ENCODE measurements at regions not wholly inside any gene's neighbourhood (a gene's known extent, or its start where the extent isn't known, plus 50 kb on each side); places are given as distances from the start of the nearest gene placed in this dataset.

DNA sequence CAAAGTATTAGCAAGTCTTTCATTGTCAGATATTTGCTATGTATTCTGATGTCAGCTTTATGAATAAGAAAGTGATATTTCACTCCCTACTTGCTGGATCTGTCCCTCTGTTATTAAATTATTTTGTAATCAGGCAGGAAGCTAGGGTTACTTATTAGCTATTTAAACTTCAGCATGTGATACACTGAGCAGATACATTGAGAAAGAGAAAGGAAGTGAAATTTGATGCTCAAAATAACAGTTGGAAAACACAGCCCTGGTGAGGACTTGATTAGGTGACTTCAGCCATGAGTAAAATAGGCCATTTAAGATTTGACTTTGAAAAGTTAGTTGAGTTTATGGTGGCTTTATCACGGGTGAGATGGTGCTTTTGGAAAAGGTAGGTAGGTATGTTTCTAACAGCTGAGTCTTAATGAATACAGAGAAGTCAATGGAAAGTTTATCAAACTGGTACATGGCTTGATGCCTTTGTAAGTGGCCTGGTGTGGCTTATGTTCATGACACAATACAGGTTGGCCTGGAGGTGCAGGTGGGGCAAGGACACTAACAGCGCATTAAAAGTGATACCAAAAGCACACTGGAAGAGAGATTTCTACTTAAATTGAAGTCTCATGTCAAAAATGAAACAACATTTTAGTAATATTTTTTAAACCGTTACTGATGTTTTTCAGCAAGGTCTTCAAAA is 321.2 kb upstream of the SPOCK3 start:
- no peak for DNase-seq
- no peaks in the 10 kb centered on the region for H3K36me3 ChIP-seq (ENCODE audit: control insufficient read depth, insufficient read depth, low read length)
- no peaks in the 10 kb centered on the region for H3K9me3 ChIP-seq
- CTCF ChIA-PET, result no interaction called here
- H3K27me3 ChIP-seq (replicated peaks; ENCODE audit: control insufficient read depth, insufficient read depth, low read length), result no peaks in the 10 kb centered on the region
- Mint-ChIP-seq H3K4me1 (ENCODE audit: low read depth, unreplicated experiment) (peaks cover 4% of the 10 kb centered on the region), H3K36me3 (ENCODE audit: insufficient read depth, unreplicated experiment) (no peaks in the 10 kb centered on the region), H3K4me3 (ENCODE audit: unreplicated experiment) (no peak overlapping the region), H3K27ac (ENCODE audit: unreplicated experiment) (no peak overlapping the region), H3K9me3 (ENCODE audit: unreplicated experiment) (peaks cover 14% of the 10 kb centered on the region), H3K27me3 (ENCODE audit: insufficient read depth, unreplicated experiment) (no peaks in the 10 kb centered on the region)
- H3K4me1 ChIP-seq, result no peaks in the 10 kb centered on the region
- POLR2A ChIA-PET, result no interaction called here
- intact Hi-C loops (cut with micrococcal nuclease; ENCODE audit: unreplicated experiment), result no loop called here
- TF ChIP-seq, protein P1, sequence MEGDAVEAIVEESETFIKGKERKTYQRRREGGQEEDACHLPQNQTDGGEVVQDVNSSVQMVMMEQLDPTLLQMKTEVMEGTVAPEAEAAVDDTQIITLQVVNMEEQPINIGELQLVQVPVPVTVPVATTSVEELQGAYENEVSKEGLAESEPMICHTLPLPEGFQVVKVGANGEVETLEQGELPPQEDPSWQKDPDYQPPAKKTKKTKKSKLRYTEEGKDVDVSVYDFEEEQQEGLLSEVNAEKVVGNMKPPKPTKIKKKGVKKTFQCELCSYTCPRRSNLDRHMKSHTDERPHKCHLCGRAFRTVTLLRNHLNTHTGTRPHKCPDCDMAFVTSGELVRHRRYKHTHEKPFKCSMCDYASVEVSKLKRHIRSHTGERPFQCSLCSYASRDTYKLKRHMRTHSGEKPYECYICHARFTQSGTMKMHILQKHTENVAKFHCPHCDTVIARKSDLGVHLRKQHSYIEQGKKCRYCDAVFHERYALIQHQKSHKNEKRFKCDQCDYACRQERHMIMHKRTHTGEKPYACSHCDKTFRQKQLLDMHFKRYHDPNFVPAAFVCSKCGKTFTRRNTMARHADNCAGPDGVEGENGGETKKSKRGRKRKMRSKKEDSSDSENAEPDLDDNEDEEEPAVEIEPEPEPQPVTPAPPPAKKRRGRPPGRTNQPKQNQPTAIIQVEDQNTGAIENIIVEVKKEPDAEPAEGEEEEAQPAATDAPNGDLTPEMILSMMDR (IDR thresholded peaks at IDR 0.05; ENCODE audit: insufficient read depth in 1 of 2, low read depth in 1 of 2, low read length in 1 of 2, severe bottlenecking in 1 of 2, unreplicated experiment in 1 of 2), result no peak
- no peak overlapping the region for H3K4me3 ChIP-seq (ENCODE audit: low read depth, low read length)
- no TSS peak for BruUV-seq (replicated peaks)

DNA sequence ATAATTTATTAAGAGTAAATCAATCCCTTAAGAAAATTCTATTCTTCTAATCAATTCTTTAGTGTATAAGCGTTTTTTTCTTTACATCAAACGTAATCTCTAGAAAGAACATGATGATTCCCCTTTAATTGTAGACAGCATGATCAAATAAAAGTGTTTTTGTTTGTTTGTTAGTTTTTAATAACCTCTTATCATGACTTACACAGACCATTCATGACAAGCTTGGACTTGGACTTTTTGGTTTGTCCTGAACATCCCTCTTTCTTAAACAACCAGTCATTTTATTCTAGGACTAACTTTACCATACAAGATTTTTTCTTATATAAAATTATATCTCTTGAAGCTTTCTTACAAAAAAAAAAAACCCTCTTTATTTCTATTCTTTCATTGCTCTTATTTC is 344.6 kb upstream of the SPOCK3 start:
- intact Hi-C loops (cut with micrococcal nuclease; ENCODE audit: unreplicated experiment), result no loop called here
- BruUV-seq (replicated peaks), result no TSS peak
- Histone ChIP-seq H3K9me3 (no peaks in the 10 kb centered on the region), H3K36me3 (ENCODE audit: control insufficient read depth, insufficient read depth, low read length) (no peaks in the 10 kb centered on the region), H3K4me1 (no peaks in the 10 kb centered on the region), H3K27me3 (replicated peaks; ENCODE audit: control insufficient read depth, insufficient read depth, low read length) (no peaks in the 10 kb centered on the region), H3K4me3 (ENCODE audit: low read depth, low read length) (no peak overlapping the region)
- no peaks in the 10 kb centered on the region for H3K27me3 Mint-ChIP-seq (ENCODE audit: insufficient read depth, unreplicated experiment)
- no peak overlapping the region for H3K4me3 Mint-ChIP-seq (ENCODE audit: unreplicated experiment)
- TF ChIP-seq, protein P1 (IDR thresholded peaks at IDR 0.05; ENCODE audit: insufficient read depth in 1 of 2, low read depth in 1 of 2, low read length in 1 of 2, severe bottlenecking in 1 of 2, unreplicated experiment in 1 of 2), result no peak
- no peak overlapping the region for H3K27ac Mint-ChIP-seq (ENCODE audit: unreplicated experiment)
- DNase-seq, result no peak
- ChIA-PET CTCF (no interaction called here), POLR2A (no interaction called here)
- H3K9me3 Mint-ChIP-seq (ENCODE audit: unreplicated experiment), result peaks cover 39% of the 10 kb centered on the region
- no peaks in the 10 kb centered on the region for H3K4me1 Mint-ChIP-seq (ENCODE audit: low read depth, unreplicated experiment)
- no peaks in the 10 kb centered on the region for H3K36me3 Mint-ChIP-seq (ENCODE audit: insufficient read depth, unreplicated experiment)

DNA sequence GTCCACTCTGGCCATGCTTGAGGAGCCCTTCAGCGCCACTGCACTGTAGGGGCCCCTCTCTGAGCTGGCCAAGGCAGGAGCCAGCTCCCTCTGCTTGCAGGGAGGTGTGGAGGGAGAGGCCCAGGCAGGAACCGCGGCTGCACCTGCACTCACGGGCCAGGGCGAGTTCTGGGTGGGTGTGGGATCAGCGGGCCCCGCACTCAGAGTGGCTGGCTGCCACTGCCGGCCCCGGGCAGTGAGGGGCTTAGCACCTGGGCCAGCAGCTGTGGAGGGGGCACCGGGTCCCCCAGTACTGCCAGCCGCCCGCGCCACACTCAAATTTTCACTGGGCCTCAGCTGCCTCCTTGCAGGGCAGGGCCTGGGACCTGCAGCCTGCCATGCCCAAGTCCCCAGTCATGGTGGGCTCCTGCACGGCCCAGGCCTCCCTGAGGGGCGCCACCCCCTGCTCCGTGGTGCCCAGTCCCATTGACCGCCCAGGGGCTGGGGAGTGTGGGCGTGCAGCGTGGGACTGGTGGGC is 347.2 kb upstream of the SPOCK3 start:
- H3K4me1 Mint-ChIP-seq (ENCODE audit: low read depth, unreplicated experiment), result no peaks in the 10 kb centered on the region
- intact Hi-C loops (cut with micrococcal nuclease; ENCODE audit: unreplicated experiment), result no loop called here
- no peaks in the 10 kb centered on the region for H3K36me3 Mint-ChIP-seq (ENCODE audit: insufficient read depth, unreplicated experiment)
- no peak overlapping the region for H3K4me3 Mint-ChIP-seq (ENCODE audit: unreplicated experiment)
- H3K36me3 ChIP-seq (ENCODE audit: control insufficient read depth, insufficient read depth, low read length), result no peaks in the 10 kb centered on the region
- H3K27ac Mint-ChIP-seq (ENCODE audit: unreplicated experiment), result no peak overlapping the region
- H3K27me3 Mint-ChIP-seq (ENCODE audit: insufficient read depth, unreplicated experiment), result no peaks in the 10 kb centered on the region
- DNase-seq, result no peak
- H3K9me3 Mint-ChIP-seq (ENCODE audit: unreplicated experiment), result peaks cover 29% of the 10 kb centered on the region
- no peaks in the 10 kb centered on the region for H3K9me3 ChIP-seq
- no TSS peak for BruUV-seq (replicated peaks)
- ChIA-PET POLR2A (no interaction called here), CTCF (no interaction called here)
- TF ChIP-seq, protein P1 (IDR thresholded peaks at IDR 0.05; ENCODE audit: insufficient read depth in 1 of 2, low read depth in 1 of 2, low read length in 1 of 2, severe bottlenecking in 1 of 2, unreplicated experiment in 1 of 2), result no peak
- no peaks in the 10 kb centered on the region for H3K27me3 ChIP-seq (replicated peaks; ENCODE audit: control insufficient read depth, insufficient read depth, low read length)
- H3K4me3 ChIP-seq (ENCODE audit: low read depth, low read length), result no peak overlapping the region
- H3K4me1 ChIP-seq, result no peaks in the 10 kb centered on the region

Data from Caco-2 (cell line).